Astrocyte of the cerebellum (primary cell): ENCODE measurements at regions not wholly inside any gene's neighbourhood (a gene's known extent, or its start where the extent isn't known, plus 50 kb on each side); places are given as distances from the start of the nearest gene placed in this dataset.

Experiments
- DNase-seq: peaks from one replicate; pipeline ENCODE4 v3.0.0-alpha.2; 2011; ENCODE audit warnings: low read depth
- H3K4me3 ChIP-seq: 2 replicates; pipeline ENCODE4 v1.5.1; 2011; ENCODE audit warnings: mild to moderate bottlenecking, low read depth, low read length, moderate library complexity
- CTCF ChIP-seq: IDR thresholded peaks from 2 replicates; pipeline ENCODE4 v1.5.1; 2012; ENCODE audit warnings: low read length, low read depth, moderate library complexity, mild to moderate bottlenecking; ENCODE audit errors: missing control alignments
- in situ Hi-C: cut with HindIII; loops from 2 replicates; pipeline ENCODE4 v1.10.0; 2017; ENCODE audit warnings: low sequenced_read_pairs

- no peak for TF ChIP-seq CTCF
- no peak for DNase-seq
- in situ Hi-C loops, result no loop called here
- H3K4me3 ChIP-seq, result no peak overlapping the region
Observed at GRCh38 chr1:73593804-73594203, 604.2 kb downstream of the LRRIQ3 start.

GRCh38 chr1:73593364-73593763 lies 604.6 kb downstream of the LRRIQ3 start:
- DNase-seq, result peak; percentile 49
- in situ Hi-C loops, result no loop called here
- no peak overlapping the region for H3K4me3 ChIP-seq
- TF ChIP-seq CTCF, result no peak

GRCh38 chr1:73587080-73587479 lies 610.9 kb downstream of the LRRIQ3 start:
- in situ Hi-C loops, result no loop called here
- DNase-seq, result no peak
- no peak overlapping the region for H3K4me3 ChIP-seq
- no peak for TF ChIP-seq CTCF

- in situ Hi-C loops, result no loop called here
- no peak for TF ChIP-seq CTCF
- H3K4me3 ChIP-seq, result no peak overlapping the region
- no peak for DNase-seq
Observed at GRCh38 chr1:73577206-73577605, 620.8 kb downstream of the LRRIQ3 start.

- no peak for DNase-seq
- no peak overlapping the region for H3K4me3 ChIP-seq
- in situ Hi-C loops, result no loop called here
- TF ChIP-seq CTCF, result no peak
Observed at GRCh38 chr1:73576083-73576482, 621.9 kb downstream of the LRRIQ3 start.

- no peak for DNase-seq
- in situ Hi-C loops, result no loop called here
- no peak for TF ChIP-seq CTCF
- no peak overlapping the region for H3K4me3 ChIP-seq
Observed at GRCh38 chr1:73564294-73564693, 633.7 kb downstream of the LRRIQ3 start.

GRCh38 chr1:73556270-73556669 lies 641.7 kb downstream of the LRRIQ3 start:
- DNase-seq, result no peak
- no peak overlapping the region for H3K4me3 ChIP-seq
- TF ChIP-seq CTCF, result no peak
- in situ Hi-C loops, result no loop called here
